Activated T-helper 2 cell treated with anti-CD3 and anti-CD28 coated beads, Interferon-gamma antibody, Interleukin-2, Interleukin-4, amounts not matched to agents 10 μg/mL and 5 μg/mL and 100 μg/mL, durations not matched to agents 14 hours and 24 hours and 36 hours (primary cell): ENCODE measurements at regions not wholly inside any gene's neighbourhood (a gene's known extent, or its start where the extent isn't known, plus 50 kb on each side); places are given as distances from the start of the nearest gene placed in this dataset.
"Not testable (repeated sequence)": the region's sequence is repeated elsewhere in the genome, so short reads cannot be mapped to it uniquely, and the experiment has no call there.

Experiments used
- DNase-seq: peaks from one replicate; pipeline ENCODE4 v3.0.0; 2021; ENCODE audit warnings: low spot score
- H3K27ac Mint-ChIP-seq: one replicate; pipeline ENCODE4 v1.8.0; 2021; ENCODE audit warnings: mixed read lengths
- H3K27me3 Mint-ChIP-seq: one replicate; pipeline ENCODE4 v1.8.0; 2021; ENCODE audit warnings: low read depth, mixed read lengths
- H3K36me3 Mint-ChIP-seq: one replicate; pipeline ENCODE4 v1.8.0; 2021; ENCODE audit warnings: low read depth, mixed read lengths
- H3K4me1 Mint-ChIP-seq: one replicate; pipeline ENCODE4 v1.8.0; 2021; ENCODE audit warnings: low read depth, mixed read lengths
- H3K4me3 Mint-ChIP-seq: one replicate; pipeline ENCODE4 v1.8.0; 2021; ENCODE audit warnings: low read depth, mild to moderate bottlenecking, moderate library complexity, mixed read lengths
- H3K9me3 Mint-ChIP-seq: one replicate; pipeline ENCODE4 v1.8.0; 2021; ENCODE audit warnings: mixed read lengths
- intact Hi-C: fragments of 100-400 bp; cut with micrococcal nuclease; formaldehyde crosslinking; loops from one replicate; pipeline ENCODE4 v1.15.1; 2023

- Mint-ChIP-seq H3K27me3 (no peaks in the 10 kb centered on the region), H3K36me3 (no peaks in the 10 kb centered on the region), H3K9me3 (no peaks in the 10 kb centered on the region), H3K4me3 (no peak overlapping the region), H3K27ac (no peak overlapping the region), H3K4me1 (no peaks in the 10 kb centered on the region)
- intact Hi-C loops = no loop called here
- no peak for DNase-seq
Observed at GRCh38 chr3:153372326-153372725, 210.3 kb downstream of the RAP2B start.

GRCh38 chr3:153373606-153374005 lies 211.6 kb downstream of the RAP2B start:
- no peak for DNase-seq
- H3K36me3 Mint-ChIP-seq = no peaks in the 10 kb centered on the region
- no peaks in the 10 kb centered on the region for H3K4me1 Mint-ChIP-seq
- no peaks in the 10 kb centered on the region for H3K9me3 Mint-ChIP-seq
- no peaks in the 10 kb centered on the region for H3K27me3 Mint-ChIP-seq
- no peak overlapping the region for H3K4me3 Mint-ChIP-seq
- intact Hi-C loops = no loop called here
- H3K27ac Mint-ChIP-seq = no peak overlapping the region

GRCh38 chr3:153378366-153378765 lies 216.3 kb downstream of the RAP2B start:
- H3K27me3 Mint-ChIP-seq, intact Hi-C loops, H3K4me1 Mint-ChIP-seq, H3K9me3 Mint-ChIP-seq, DNase-seq, H3K4me3 Mint-ChIP-seq, H3K27ac Mint-ChIP-seq, H3K36me3 Mint-ChIP-seq: not testable (repeated sequence)

GRCh38 chr3:153379516-153379915 lies 217.5 kb downstream of the RAP2B start:
- Mint-ChIP-seq H3K4me1 (no peaks in the 10 kb centered on the region), H3K36me3 (no peaks in the 10 kb centered on the region), H3K27me3 (no peaks in the 10 kb centered on the region), H3K9me3 (no peaks in the 10 kb centered on the region), H3K27ac (no peak overlapping the region), H3K4me3 (no peak overlapping the region)
- intact Hi-C loops = no loop called here
- no peak for DNase-seq

- no peaks in the 10 kb centered on the region for H3K27me3 Mint-ChIP-seq
- H3K4me1 Mint-ChIP-seq = no peaks in the 10 kb centered on the region
- no peaks in the 10 kb centered on the region for H3K36me3 Mint-ChIP-seq
- intact Hi-C loops = no loop called here
- H3K4me3 Mint-ChIP-seq = no peak overlapping the region
- no peaks in the 10 kb centered on the region for H3K9me3 Mint-ChIP-seq
- no peak for DNase-seq
- H3K27ac Mint-ChIP-seq = no peak overlapping the region
Observed at GRCh38 chr3:153385343-153385742, 223.3 kb downstream of the RAP2B start.

- Mint-ChIP-seq H3K27ac (no peak overlapping the region), H3K4me1 (no peaks in the 10 kb centered on the region), H3K9me3 (peaks cover 27% of the 10 kb centered on the region), H3K36me3 (peaks cover 3% of the 10 kb centered on the region), H3K4me3 (no peak overlapping the region), H3K27me3 (peaks cover 2% of the 10 kb centered on the region)
- intact Hi-C loops = no loop called here
- no peak for DNase-seq
Observed at GRCh38 chr3:153392363-153392762, 230.3 kb downstream of the RAP2B start.

- Mint-ChIP-seq H3K36me3 (peaks cover 3% of the 10 kb centered on the region), H3K4me3 (no peak overlapping the region), H3K9me3 (peaks cover 27% of the 10 kb centered on the region), H3K27me3 (peaks cover 2% of the 10 kb centered on the region), H3K27ac (no peak overlapping the region), H3K4me1 (peaks cover 4% of the 10 kb centered on the region)
- DNase-seq = no peak
- intact Hi-C loops = no loop called here
Observed at GRCh38 chr3:153394017-153394416, 232.0 kb downstream of the RAP2B start.

GRCh38 chr3:153396581-153396980 lies 234.6 kb downstream of the RAP2B start:
- Mint-ChIP-seq H3K36me3 (peaks cover 3% of the 10 kb centered on the region), H3K4me3 (no peak overlapping the region), H3K27ac (no peak overlapping the region), H3K4me1 (peaks cover 17% of the 10 kb centered on the region), H3K9me3 (peaks cover 27% of the 10 kb centered on the region), H3K27me3 (no peaks in the 10 kb centered on the region)
- DNase-seq = no peak
- intact Hi-C loops = no loop called here

- no peaks in the 10 kb centered on the region for H3K27me3 Mint-ChIP-seq
- peaks cover 3% of the 10 kb centered on the region for H3K36me3 Mint-ChIP-seq
- H3K4me1 Mint-ChIP-seq = peaks cover 17% of the 10 kb centered on the region
- no peak for DNase-seq
- no peak overlapping the region for H3K4me3 Mint-ChIP-seq
- intact Hi-C loops = no loop called here
- no peak overlapping the region for H3K27ac Mint-ChIP-seq
- H3K9me3 Mint-ChIP-seq = peaks cover 22% of the 10 kb centered on the region
Observed at GRCh38 chr3:153397794-153398193, 235.8 kb downstream of the RAP2B start.

GRCh38 chr3:153399636-153400035 lies 237.6 kb downstream of the RAP2B start:
- H3K4me1 Mint-ChIP-seq = peaks cover 17% of the 10 kb centered on the region
- no peaks in the 10 kb centered on the region for H3K36me3 Mint-ChIP-seq
- no peak for DNase-seq
- H3K4me3 Mint-ChIP-seq = no peak overlapping the region
- intact Hi-C loops = no loop called here
- peaks cover 6% of the 10 kb centered on the region for H3K9me3 Mint-ChIP-seq
- no peaks in the 10 kb centered on the region for H3K27me3 Mint-ChIP-seq
- no peak overlapping the region for H3K27ac Mint-ChIP-seq

GRCh38 chr3:153400641-153401040 lies 238.6 kb downstream of the RAP2B start:
- Mint-ChIP-seq H3K27me3 (no peaks in the 10 kb centered on the region), H3K27ac (no peak overlapping the region), H3K9me3 (no peaks in the 10 kb centered on the region), H3K4me3 (no peak overlapping the region), H3K36me3 (no peaks in the 10 kb centered on the region), H3K4me1 (peaks cover 17% of the 10 kb centered on the region)
- intact Hi-C loops = no loop called here
- DNase-seq = no peak

- Mint-ChIP-seq H3K4me3 (no peak overlapping the region), H3K9me3 (no peaks in the 10 kb centered on the region), H3K27me3 (no peaks in the 10 kb centered on the region), H3K4me1 (peaks cover 12% of the 10 kb centered on the region), H3K36me3 (no peaks in the 10 kb centered on the region), H3K27ac (no peak overlapping the region)
- intact Hi-C loops = no loop called here
- DNase-seq = no peak
Observed at GRCh38 chr3:153404157-153404556, 242.1 kb downstream of the RAP2B start.

- H3K4me3 Mint-ChIP-seq, H3K27ac Mint-ChIP-seq, intact Hi-C loops, H3K27me3 Mint-ChIP-seq, H3K9me3 Mint-ChIP-seq, H3K4me1 Mint-ChIP-seq, H3K36me3 Mint-ChIP-seq, DNase-seq: not testable (repeated sequence)
Observed at GRCh38 chr3:153405320-153405719, 243.3 kb downstream of the RAP2B start.

GRCh38 chr3:153410517-153410916 lies 248.5 kb downstream of the RAP2B start:
- DNase-seq = no peak
- H3K27me3 Mint-ChIP-seq = peaks cover 3% of the 10 kb centered on the region
- intact Hi-C loops = no loop called here
- no peak overlapping the region for H3K27ac Mint-ChIP-seq
- no peak overlapping the region for H3K4me3 Mint-ChIP-seq
- no peaks in the 10 kb centered on the region for H3K4me1 Mint-ChIP-seq
- no peaks in the 10 kb centered on the region for H3K36me3 Mint-ChIP-seq
- no peaks in the 10 kb centered on the region for H3K9me3 Mint-ChIP-seq
